Adrenal gland (tissue), 5 donors: ENCODE measurements at regions not wholly inside any gene's neighbourhood (a gene's known extent, or its start where the extent isn't known, plus 50 kb on each side); places are given as distances from the start of the nearest gene placed in this dataset.

Source experiments
- POLR2A ChIP-seq, 2 donors: fragments of 450-650 bp; IDR thresholded peaks; one replicate each; pipeline ENCODE4 v1.6.1; 2017; ENCODE audit warnings: antibody characterized with exemption in 2 of 2, mild to moderate bottlenecking in 2 of 2, moderate library complexity in 1 of 2
- TF ChIP-seq, protein P1 (sequence below), 6 experiments: fragments of 450-650 bp in 4 of 6; fragments of 200-600 bp in 2 of 6; sonication (generic) in 1 of 6; IDR thresholded peaks; 1 replicate in 5 of 6; 2 replicates in 1 of 6; pipeline versions ENCODE4 v1.5.1 to v1.8.0; 2016 to 2021; ENCODE audit warnings: antibody characterized with exemption in 6 of 6, mild to moderate bottlenecking in 2 of 6, moderate library complexity in 1 of 6
- donor health status: DM: no; HTN: no; CAD: no.

GRCh38 chr2:201977651-201978050 is 56.0 kb upstream of the FZD7 start:
- no peak for TF ChIP-seq POLR2A (IDR thresholded peaks at IDR 0.05)
- TF ChIP-seq, protein P1, sequence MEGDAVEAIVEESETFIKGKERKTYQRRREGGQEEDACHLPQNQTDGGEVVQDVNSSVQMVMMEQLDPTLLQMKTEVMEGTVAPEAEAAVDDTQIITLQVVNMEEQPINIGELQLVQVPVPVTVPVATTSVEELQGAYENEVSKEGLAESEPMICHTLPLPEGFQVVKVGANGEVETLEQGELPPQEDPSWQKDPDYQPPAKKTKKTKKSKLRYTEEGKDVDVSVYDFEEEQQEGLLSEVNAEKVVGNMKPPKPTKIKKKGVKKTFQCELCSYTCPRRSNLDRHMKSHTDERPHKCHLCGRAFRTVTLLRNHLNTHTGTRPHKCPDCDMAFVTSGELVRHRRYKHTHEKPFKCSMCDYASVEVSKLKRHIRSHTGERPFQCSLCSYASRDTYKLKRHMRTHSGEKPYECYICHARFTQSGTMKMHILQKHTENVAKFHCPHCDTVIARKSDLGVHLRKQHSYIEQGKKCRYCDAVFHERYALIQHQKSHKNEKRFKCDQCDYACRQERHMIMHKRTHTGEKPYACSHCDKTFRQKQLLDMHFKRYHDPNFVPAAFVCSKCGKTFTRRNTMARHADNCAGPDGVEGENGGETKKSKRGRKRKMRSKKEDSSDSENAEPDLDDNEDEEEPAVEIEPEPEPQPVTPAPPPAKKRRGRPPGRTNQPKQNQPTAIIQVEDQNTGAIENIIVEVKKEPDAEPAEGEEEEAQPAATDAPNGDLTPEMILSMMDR (IDR thresholded peaks at IDR 0.05), result no peak
